ENCODE measurements at regions not wholly inside any gene's neighbourhood (a gene's known extent, or its start where the extent isn't known, plus 50 kb on each side); places are given as distances from the start of the nearest gene placed in this dataset.

DNA sequence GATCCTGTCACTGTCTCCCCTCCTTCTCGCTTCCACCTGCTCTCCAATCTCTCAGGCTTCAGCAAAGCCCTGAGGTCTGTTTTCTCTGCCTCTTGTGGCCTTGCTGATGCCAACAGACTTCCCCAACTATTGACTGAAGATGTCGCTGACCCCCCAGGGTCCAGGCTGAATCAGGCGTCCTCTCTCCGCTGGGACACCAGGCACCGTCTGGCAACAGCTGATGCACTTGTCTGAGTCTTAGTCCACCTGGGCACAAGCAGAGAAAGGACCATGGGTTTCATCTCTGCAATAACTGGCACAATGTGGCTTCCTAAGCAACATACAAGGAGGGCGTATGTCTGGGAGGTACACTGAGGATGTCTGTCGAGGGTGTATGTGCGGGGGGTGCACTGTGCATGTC is 248.7 kb upstream of the MYT1L start:
- no peaks in the 10 kb centered on the region for H3K4me1 ChIP-seq (replicated peaks in 1 of 2; ENCODE audit: control insufficient read depth in 2 of 2, insufficient read depth in 2 of 2, low read length in 2 of 2)
- TF ChIP-seq, protein P1, sequence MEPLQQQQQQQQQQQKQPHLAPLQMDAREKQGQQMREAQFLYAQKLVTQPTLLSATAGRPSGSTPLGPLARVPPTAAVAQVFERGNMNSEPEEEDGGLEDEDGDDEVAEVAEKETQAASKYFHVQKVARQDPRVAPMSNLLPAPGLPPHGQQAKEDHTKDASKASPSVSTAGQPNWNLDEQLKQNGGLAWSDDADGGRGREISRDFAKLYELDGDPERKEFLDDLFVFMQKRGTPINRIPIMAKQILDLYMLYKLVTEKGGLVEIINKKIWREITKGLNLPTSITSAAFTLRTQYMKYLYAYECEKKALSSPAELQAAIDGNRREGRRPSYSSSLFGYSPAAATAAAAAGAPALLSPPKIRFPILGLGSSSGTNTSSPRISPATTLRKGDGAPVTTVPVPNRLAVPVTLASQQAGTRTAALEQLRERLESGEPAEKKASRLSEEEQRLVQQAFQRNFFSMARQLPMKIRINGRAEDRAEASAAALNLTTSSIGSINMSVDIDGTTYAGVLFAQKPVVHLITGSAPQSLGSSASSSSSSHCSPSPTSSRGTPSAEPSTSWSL (CRISPR knock-in tag; IDR thresholded peaks at IDR 0.05; ENCODE audit: borderline replicate concordance), result no peak
- TF ChIP-seq ZNF79 (CRISPR knock-in tag; IDR thresholded peaks at IDR 0.05; ENCODE audit: low read depth), result no peak
- TF ChIP-seq ZNF507 (tag; conservative IDR thresholded peaks at IDR 0.05), result no peak
- no peak for TF ChIP-seq CBX5 (IDR thresholded peaks at IDR 0.05; ENCODE audit: borderline replicate concordance, low read depth)
- TF ChIP-seq FIP1L1 (IDR thresholded peaks at IDR 0.05; ENCODE audit: low read depth, low read length, poor library complexity, severe bottlenecking), result no peak
- TF ChIP-seq, protein P2, sequence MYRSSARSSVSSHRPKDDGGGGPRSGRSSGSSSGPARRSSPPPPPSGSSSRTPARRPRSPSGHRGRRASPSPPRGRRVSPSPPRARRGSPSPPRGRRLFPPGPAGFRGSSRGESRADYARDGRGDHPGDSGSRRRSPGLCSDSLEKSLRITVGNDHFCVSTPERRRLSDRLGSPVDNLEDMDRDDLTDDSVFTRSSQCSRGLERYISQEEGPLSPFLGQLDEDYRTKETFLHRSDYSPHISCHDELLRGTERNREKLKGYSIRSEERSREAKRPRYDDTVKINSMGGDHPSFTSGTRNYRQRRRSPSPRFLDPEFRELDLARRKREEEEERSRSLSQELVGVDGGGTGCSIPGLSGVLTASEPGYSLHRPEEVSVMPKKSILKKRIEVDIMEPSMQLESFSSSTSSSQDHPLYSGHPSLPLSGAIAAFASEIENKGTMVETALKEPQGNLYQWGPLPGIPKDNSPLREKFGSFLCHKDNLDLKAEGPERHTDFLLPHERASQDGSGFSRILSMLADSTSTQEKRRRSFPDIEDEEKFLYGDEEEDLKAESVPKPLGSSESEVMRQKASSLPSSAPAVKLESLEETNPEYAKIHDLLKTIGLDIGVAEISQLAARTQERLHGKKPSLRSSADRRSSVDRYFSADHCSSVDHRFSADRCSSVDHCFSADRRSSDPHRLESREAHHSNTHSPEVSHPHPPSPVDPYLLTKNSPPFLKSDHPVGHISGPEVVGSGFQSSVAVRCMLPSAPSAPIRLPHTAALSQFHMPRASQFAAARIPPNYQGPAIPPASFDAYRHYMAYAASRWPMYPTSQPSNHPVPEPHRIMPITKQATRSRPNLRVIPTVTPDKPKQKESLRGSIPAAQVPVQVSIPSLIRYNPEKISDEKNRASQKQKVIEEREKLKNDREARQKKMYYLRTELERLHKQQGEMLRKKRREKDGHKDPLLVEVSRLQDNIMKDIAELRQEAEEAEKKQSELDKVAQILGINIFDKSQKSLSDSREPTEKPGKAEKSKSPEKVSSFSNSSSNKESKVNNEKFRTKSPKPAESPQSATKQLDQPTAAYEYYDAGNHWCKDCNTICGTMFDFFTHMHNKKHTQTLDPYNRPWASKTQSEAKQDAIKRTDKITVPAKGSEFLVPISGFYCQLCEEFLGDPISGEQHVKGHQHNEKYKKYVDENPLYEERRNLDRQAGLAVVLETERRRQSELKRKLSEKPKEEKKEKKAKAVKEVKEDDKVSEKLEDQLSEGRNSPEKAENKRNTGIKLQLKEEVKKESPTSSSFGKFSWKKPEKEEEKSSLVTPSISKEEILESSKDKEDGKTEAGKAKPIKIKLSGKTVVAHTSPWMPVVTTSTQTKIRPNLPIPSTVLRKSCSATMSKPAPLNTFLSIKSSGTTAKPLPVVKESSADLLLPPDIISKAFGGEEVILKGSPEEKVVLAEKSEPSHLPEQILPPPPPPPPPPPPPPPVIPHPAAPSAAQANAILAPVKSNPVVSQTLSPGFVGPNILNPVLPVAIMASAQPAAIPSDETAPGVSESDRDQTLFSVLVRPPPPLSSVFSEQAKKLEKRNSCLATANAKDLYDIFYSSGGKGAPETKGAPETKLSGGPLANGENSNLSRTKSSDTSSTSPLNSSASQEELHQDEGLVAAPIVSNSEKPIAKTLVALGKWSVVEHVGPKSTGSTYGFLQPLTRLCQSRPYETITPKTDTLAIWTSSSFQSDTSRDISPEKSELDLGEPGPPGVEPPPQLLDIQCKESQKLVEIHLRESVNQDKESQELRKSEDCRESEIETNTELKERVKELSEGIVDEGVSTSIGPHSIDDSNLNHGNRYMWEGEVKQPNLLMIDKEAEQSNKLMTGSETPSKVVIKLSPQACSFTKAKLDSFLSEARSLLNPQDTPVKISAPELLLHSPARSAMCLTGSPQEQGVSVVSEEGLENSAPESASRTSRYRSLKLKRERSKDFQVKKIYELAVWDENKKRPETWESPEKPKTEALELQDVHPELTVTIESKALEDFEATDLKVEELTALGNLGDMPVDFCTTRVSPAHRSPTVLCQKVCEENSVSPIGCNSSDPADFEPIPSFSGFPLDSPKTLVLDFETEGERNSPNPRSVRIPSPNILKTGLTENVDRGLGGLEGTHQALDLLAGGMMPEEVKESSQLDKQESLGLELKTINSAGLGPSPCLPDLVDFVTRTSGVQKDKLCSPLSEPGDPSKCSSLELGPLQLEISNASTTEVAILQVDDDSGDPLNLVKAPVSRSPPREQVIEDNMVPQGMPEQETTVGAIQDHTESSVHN (IDR thresholded peaks at IDR 0.05; ENCODE audit: borderline replicate concordance in 1 of 2, low read depth in 1 of 2), result no peak
- FAIRE-seq (no peak), ATAC-seq (no peak), DNase-seq (ENCODE audit: extremely low read depth in 1 of 4, low spot score in 3 of 4) (no peak)
- POLR2A ChIA-PET, result no interaction called here
- no TSS peak for BruUV-seq (replicated peaks)
- H3K27ac ChIP-seq (ENCODE audit: extremely low read depth, low read depth, low read length), result no peak overlapping the region
- 1% methylated on average over 8 of the region's 8 CpGs for WGBS (ENCODE audit: insufficient coverage, low coverage, missing lambda C conversion rate)
- in situ Hi-C loops (cut with MboI) (no loop called here), intact Hi-C loops (cut with micrococcal nuclease) (no loop called here)
- no peaks in the 10 kb centered on the region for H3K36me3 ChIP-seq (ENCODE audit: control insufficient read depth, insufficient read depth, low read length)
- no peak overlapping the region for H2AFZ ChIP-seq (ENCODE audit: low read depth, low read length)
- H3K4me3 ChIP-seq, result no peak overlapping the region
- peaks cover 3 to 36% of the 10 kb centered on the region in 2 experiments for H3K27me3 ChIP-seq (ENCODE audit: control insufficient read depth in 2 of 2, insufficient read depth in 2 of 2, low read length in 2 of 2)
- H4K20me1 ChIP-seq (replicated peaks; ENCODE audit: control insufficient read depth, insufficient read depth, low read length), result no peaks in the 10 kb centered on the region
- H3K79me2 ChIP-seq (ENCODE audit: control insufficient read depth, insufficient read depth, low read length), result no peaks in the 10 kb centered on the region
- CTCF ChIA-PET (ENCODE audit: low intra/inter-chr PET ratio), result no interaction called here
- no peaks in the 10 kb centered on the region for H3K9me1 ChIP-seq (ENCODE audit: control insufficient read depth, insufficient read depth, low read length)
- H3K4me2 ChIP-seq (ENCODE audit: insufficient read depth, low read length), result no peak overlapping the region
- H3K9me3 ChIP-seq (replicated peaks; ENCODE audit: control insufficient read depth, insufficient read depth, low read depth, low read length), result no peaks in the 10 kb centered on the region
- no peak overlapping the region for H3K9ac ChIP-seq (ENCODE audit: insufficient read depth in 1 of 2, low read depth in 2 of 2, low read length in 2 of 2)

Data from K562 (cell line).